ENCODE measurements at regions not wholly inside any gene's neighbourhood (a gene's known extent, or its start where the extent isn't known, plus 50 kb on each side); places are given as distances from the start of the nearest gene placed in this dataset.

- Histone ChIP-seq H3K27ac (ENCODE audit: low read length) (no peak overlapping the region), H3K4me3 (ENCODE audit: control insufficient read depth in 1 of 2, extremely low read depth in 1 of 2, low read length in 1 of 2) (no peak overlapping the region), H3K4me1 (ENCODE audit: control insufficient read depth in 1 of 2, extremely low read depth in 1 of 2, insufficient read depth in 2 of 2, low read length in 2 of 2) (no peaks in the 10 kb centered on the region), H3K27me3 (replicated peaks in 1 of 2; ENCODE audit: control insufficient read depth in 2 of 2, extremely low read depth in 1 of 2, insufficient read depth in 2 of 2, low read length in 1 of 2) (no peaks in the 10 kb centered on the region), H3K9me3 (no peaks in the 10 kb centered on the region), H3K36me3 (ENCODE audit: control insufficient read depth in 2 of 2, extremely low read depth in 1 of 2, insufficient read depth in 1 of 2, low read length in 1 of 2) (no peaks in the 10 kb centered on the region)
- WGBS (ENCODE audit: insufficient coverage) = no CpG with 5 or more reads among the region's 1 CpG
- ATAC-seq (replicated peaks in 1 of 4) (no peak), DNase-seq (no peak)
- no peak overlapping the region for H3K27ac Mint-ChIP-seq
- peaks cover 0 to 2% (median 0%) of the 10 kb centered on the region in 3 donors for H3K9me3 Mint-ChIP-seq
- H3K36me3 Mint-ChIP-seq = no peaks in the 10 kb centered on the region
- no peaks in the 10 kb centered on the region for H3K27me3 Mint-ChIP-seq
- CTCF ChIA-PET = no interaction called here
- no peak overlapping the region for H3K4me3 Mint-ChIP-seq
- H3K4me1 Mint-ChIP-seq = no peaks in the 10 kb centered on the region
- POLR2A ChIA-PET = no interaction called here
Observed at GRCh38 chr4:35163168-35163567, 1081.1 kb downstream of the ARAP2 start.

- Mint-ChIP-seq H3K27me3 (no peaks in the 10 kb centered on the region), H3K27ac (no peak overlapping the region), H3K9me3 (peaks cover 0 to 2% (median 0%) of the 10 kb centered on the region in 3 donors), H3K4me1 (no peaks in the 10 kb centered on the region), H3K4me3 (no peak overlapping the region), H3K36me3 (no peaks in the 10 kb centered on the region)
- no peak overlapping the region for H3K4me3 ChIP-seq (ENCODE audit: control insufficient read depth in 1 of 2, extremely low read depth in 1 of 2, low read length in 1 of 2)
- no peak for ATAC-seq (replicated peaks in 1 of 4)
- no peaks in the 10 kb centered on the region for H3K9me3 ChIP-seq
- no peaks in the 10 kb centered on the region for H3K36me3 ChIP-seq (ENCODE audit: control insufficient read depth in 2 of 2, extremely low read depth in 1 of 2, insufficient read depth in 1 of 2, low read length in 1 of 2)
- ChIA-PET CTCF (no interaction called here), POLR2A (no interaction called here)
- H3K4me1 ChIP-seq (ENCODE audit: control insufficient read depth in 1 of 2, extremely low read depth in 1 of 2, insufficient read depth in 2 of 2, low read length in 2 of 2) = no peaks in the 10 kb centered on the region
- H3K27ac ChIP-seq (ENCODE audit: low read length) = no peak overlapping the region
- H3K27me3 ChIP-seq (replicated peaks in 1 of 2; ENCODE audit: control insufficient read depth in 2 of 2, extremely low read depth in 1 of 2, insufficient read depth in 2 of 2, low read length in 1 of 2) = no peaks in the 10 kb centered on the region
- no peak for DNase-seq
- WGBS (ENCODE audit: insufficient coverage) = no CpG with 5 or more reads among the region's 1 CpG
Observed at GRCh38 chr4:35164063-35164462, 1080.3 kb downstream of the ARAP2 start.

- CTCF ChIA-PET = no interaction called here
- peaks cover 0 to 7% (median 4%) of the 10 kb centered on the region in 3 donors for H3K9me3 Mint-ChIP-seq
- H3K4me3 ChIP-seq (ENCODE audit: control insufficient read depth in 1 of 2, extremely low read depth in 1 of 2, low read length in 1 of 2) = no peak overlapping the region
- H3K36me3 Mint-ChIP-seq = no peaks in the 10 kb centered on the region
- no peak overlapping the region for H3K4me3 Mint-ChIP-seq
- H3K27ac ChIP-seq (ENCODE audit: low read length) = no peak overlapping the region
- H3K4me1 ChIP-seq (ENCODE audit: control insufficient read depth in 1 of 2, extremely low read depth in 1 of 2, insufficient read depth in 2 of 2, low read length in 2 of 2) = no peaks in the 10 kb centered on the region
- H3K9me3 ChIP-seq = no peaks in the 10 kb centered on the region
- POLR2A ChIA-PET = no interaction called here
- no peaks in the 10 kb centered on the region for H3K36me3 ChIP-seq (ENCODE audit: control insufficient read depth in 2 of 2, extremely low read depth in 1 of 2, insufficient read depth in 1 of 2, low read length in 1 of 2)
- DNase-seq (no peak), ATAC-seq (replicated peaks in 1 of 4) (no peak)
- H3K4me1 Mint-ChIP-seq = no peaks in the 10 kb centered on the region
- no peaks in the 10 kb centered on the region for H3K27me3 ChIP-seq (replicated peaks in 1 of 2; ENCODE audit: control insufficient read depth in 2 of 2, extremely low read depth in 1 of 2, insufficient read depth in 2 of 2, low read length in 1 of 2)
- no CpG with 5 or more reads among the region's 5 CpGs for WGBS (ENCODE audit: insufficient coverage)
- no peak overlapping the region for H3K27ac Mint-ChIP-seq
- no peaks in the 10 kb centered on the region for H3K27me3 Mint-ChIP-seq
Observed at GRCh38 chr4:35166466-35166865, 1077.8 kb downstream of the ARAP2 start.

- Histone ChIP-seq H3K9me3 (no peaks in the 10 kb centered on the region), H3K36me3 (ENCODE audit: control insufficient read depth in 2 of 2, extremely low read depth in 1 of 2, insufficient read depth in 1 of 2, low read length in 1 of 2) (no peaks in the 10 kb centered on the region), H3K4me3 (ENCODE audit: control insufficient read depth in 1 of 2, extremely low read depth in 1 of 2, low read length in 1 of 2) (no peak overlapping the region), H3K27me3 (replicated peaks in 1 of 2; ENCODE audit: control insufficient read depth in 2 of 2, extremely low read depth in 1 of 2, insufficient read depth in 2 of 2, low read length in 1 of 2) (no peaks in the 10 kb centered on the region), H3K4me1 (ENCODE audit: control insufficient read depth in 1 of 2, extremely low read depth in 1 of 2, insufficient read depth in 2 of 2, low read length in 2 of 2) (no peaks in the 10 kb centered on the region), H3K27ac (ENCODE audit: low read length) (no peak overlapping the region)
- WGBS (ENCODE audit: insufficient coverage) = 49% methylated on average over 2 of the region's 2 CpGs
- POLR2A ChIA-PET = no interaction called here
- H3K4me3 Mint-ChIP-seq = no peak overlapping the region
- no peaks in the 10 kb centered on the region for H3K36me3 Mint-ChIP-seq
- H3K27me3 Mint-ChIP-seq = no peaks in the 10 kb centered on the region
- CTCF ChIA-PET = no interaction called here
- peaks cover 0 to 7% (median 4%) of the 10 kb centered on the region in 3 donors for H3K9me3 Mint-ChIP-seq
- ATAC-seq (replicated peaks in 1 of 4) = no peak
- H3K27ac Mint-ChIP-seq = no peak overlapping the region
- DNase-seq = no peak
- H3K4me1 Mint-ChIP-seq = no peaks in the 10 kb centered on the region
Observed at GRCh38 chr4:35167385-35167784, 1076.9 kb downstream of the ARAP2 start.

- 75% methylated on average over 1 of the region's 4 CpGs for WGBS (ENCODE audit: insufficient coverage)
- no peaks in the 10 kb centered on the region for H3K9me3 ChIP-seq
- no peaks in the 10 kb centered on the region for H3K27me3 ChIP-seq (replicated peaks in 1 of 2; ENCODE audit: control insufficient read depth in 2 of 2, extremely low read depth in 1 of 2, insufficient read depth in 2 of 2, low read length in 1 of 2)
- POLR2A ChIA-PET = no interaction called here
- H3K4me3 ChIP-seq (ENCODE audit: control insufficient read depth in 1 of 2, extremely low read depth in 1 of 2, low read length in 1 of 2) = no peak overlapping the region
- no peaks in the 10 kb centered on the region for H3K36me3 ChIP-seq (ENCODE audit: control insufficient read depth in 2 of 2, extremely low read depth in 1 of 2, insufficient read depth in 1 of 2, low read length in 1 of 2)
- CTCF ChIA-PET = no interaction called here
- no peak overlapping the region for H3K4me3 Mint-ChIP-seq
- no peak overlapping the region for H3K27ac ChIP-seq (ENCODE audit: low read length)
- no peaks in the 10 kb centered on the region for H3K4me1 Mint-ChIP-seq
- no peak for DNase-seq
- H3K27me3 Mint-ChIP-seq = no peaks in the 10 kb centered on the region
- no peak overlapping the region for H3K27ac Mint-ChIP-seq
- no peak for ATAC-seq (replicated peaks in 1 of 4)
- H3K36me3 Mint-ChIP-seq = no peaks in the 10 kb centered on the region
- peaks cover 0 to 11% (median 2%) of the 10 kb centered on the region in 3 donors for H3K9me3 Mint-ChIP-seq
- H3K4me1 ChIP-seq (ENCODE audit: control insufficient read depth in 1 of 2, extremely low read depth in 1 of 2, insufficient read depth in 2 of 2, low read length in 2 of 2) = no peaks in the 10 kb centered on the region
Observed at GRCh38 chr4:35175487-35175886, 1068.8 kb downstream of the ARAP2 start.

- H3K9me3 ChIP-seq = no peaks in the 10 kb centered on the region
- no peaks in the 10 kb centered on the region for H3K4me1 ChIP-seq (ENCODE audit: control insufficient read depth in 1 of 2, extremely low read depth in 1 of 2, insufficient read depth in 2 of 2, low read length in 2 of 2)
- DNase-seq (no peak), ATAC-seq (replicated peaks in 1 of 4) (no peak)
- no peaks in the 10 kb centered on the region for H3K4me1 Mint-ChIP-seq
- ChIA-PET POLR2A (no interaction called here), CTCF (interaction anchor here in 1 of 2 donors (0.6 kb wide), 1 partner anchor 1992 kb away, joined by 3 read pairs; no protein-coding TSS in a partner anchor)
- WGBS (ENCODE audit: insufficient coverage) = no CpG with 5 or more reads among the region's 2 CpGs
- peaks cover 0 to 8% (median under 1%) of the 10 kb centered on the region in 3 donors for H3K9me3 Mint-ChIP-seq
- no peak overlapping the region for H3K4me3 Mint-ChIP-seq
- no peaks in the 10 kb centered on the region for H3K36me3 Mint-ChIP-seq
- no peak overlapping the region for H3K27ac ChIP-seq (ENCODE audit: low read length)
- no peak overlapping the region for H3K27ac Mint-ChIP-seq
- H3K27me3 ChIP-seq (replicated peaks in 1 of 2; ENCODE audit: control insufficient read depth in 2 of 2, extremely low read depth in 1 of 2, insufficient read depth in 2 of 2, low read length in 1 of 2) = no peaks in the 10 kb centered on the region
- no peak overlapping the region for H3K4me3 ChIP-seq (ENCODE audit: control insufficient read depth in 1 of 2, extremely low read depth in 1 of 2, low read length in 1 of 2)
- no peaks in the 10 kb centered on the region for H3K36me3 ChIP-seq (ENCODE audit: control insufficient read depth in 2 of 2, extremely low read depth in 1 of 2, insufficient read depth in 1 of 2, low read length in 1 of 2)
- no peaks in the 10 kb centered on the region for H3K27me3 Mint-ChIP-seq
Observed at GRCh38 chr4:35175894-35176293, 1068.4 kb downstream of the ARAP2 start.

GRCh38 chr4:35182451-35182850 lies 1061.9 kb downstream of the ARAP2 start:
- Mint-ChIP-seq H3K36me3 (no peaks in the 10 kb centered on the region), H3K27me3 (no peaks in the 10 kb centered on the region), H3K27ac (no peak overlapping the region), H3K9me3 (peaks cover 0 to 12% (median 7%) of the 10 kb centered on the region in 3 donors), H3K4me3 (no peak overlapping the region), H3K4me1 (no peaks in the 10 kb centered on the region)
- POLR2A ChIA-PET = no interaction called here
- Histone ChIP-seq H3K36me3 (ENCODE audit: control insufficient read depth in 2 of 2, extremely low read depth in 1 of 2, insufficient read depth in 1 of 2, low read length in 1 of 2) (no peaks in the 10 kb centered on the region), H3K4me1 (ENCODE audit: control insufficient read depth in 1 of 2, extremely low read depth in 1 of 2, insufficient read depth in 2 of 2, low read length in 2 of 2) (no peaks in the 10 kb centered on the region), H3K27me3 (replicated peaks in 1 of 2; ENCODE audit: control insufficient read depth in 2 of 2, extremely low read depth in 1 of 2, insufficient read depth in 2 of 2, low read length in 1 of 2) (no peaks in the 10 kb centered on the region), H3K27ac (ENCODE audit: low read length) (no peak overlapping the region), H3K4me3 (ENCODE audit: control insufficient read depth in 1 of 2, extremely low read depth in 1 of 2, low read length in 1 of 2) (no peak overlapping the region), H3K9me3 (no peaks in the 10 kb centered on the region)
- DNase-seq (no peak), ATAC-seq (replicated peaks in 1 of 4) (no peak)
- CTCF ChIA-PET = no interaction called here
